Activated CD8-positive, alpha-beta T cell treated with anti-CD3 and anti-CD28 coated beads, Interleukin-2, amount 10 ng/mL, durations not matched to agents 7 days and 5 days (primary cell): ENCODE measurements at regions not wholly inside any gene's neighbourhood (a gene's known extent, or its start where the extent isn't known, plus 50 kb on each side); places are given as distances from the start of the nearest gene placed in this dataset.

Experiments used
- ATAC-seq: fragments of 150-1000 bp; cut with Tn5 transposase; one replicate; pipeline ENCODE4 v1.10.0; 2021; ENCODE audit warnings: moderate library complexity
- CTCF ChIA-PET: fragments of 350-600 bp; sonication (Branson Sonifier 250); formaldehyde crosslinking; loops from one replicate; lab custom pipeline; 2021; ENCODE audit warnings: antibody characterized with exemption; lab: Charles Lee
- POLR2A ChIA-PET: fragments of 350-600 bp; sonication (Branson Sonifier 250); formaldehyde crosslinking; loops from one replicate; lab custom pipeline; 2021; ENCODE audit warnings: antibody characterized with exemption; lab: Charles Lee
- DNase-seq: peaks from one replicate; pipeline ENCODE4 v3.0.0-alpha.2; 2020
- H3K27ac Mint-ChIP-seq: one replicate; pipeline ENCODE4 v1.8.0; 2021; ENCODE audit warnings: mild to moderate bottlenecking, mixed read lengths
- H3K27me3 Mint-ChIP-seq: one replicate; pipeline ENCODE4 v1.8.0; 2021; ENCODE audit warnings: low read depth, mixed read lengths
- H3K36me3 Mint-ChIP-seq: one replicate; pipeline ENCODE4 v1.8.0; 2021; ENCODE audit warnings: low read depth, mixed read lengths
- H3K4me1 Mint-ChIP-seq: one replicate; pipeline ENCODE4 v1.8.0; 2021; ENCODE audit warnings: low read depth, mixed read lengths
- H3K4me3 Mint-ChIP-seq: one replicate; pipeline ENCODE4 v1.8.0; 2021; ENCODE audit warnings: mild to moderate bottlenecking, mixed read lengths
- H3K9me3 Mint-ChIP-seq: one replicate; pipeline ENCODE4 v1.8.0; 2022; ENCODE audit warnings: mixed read lengths; ENCODE audit not compliant: insufficient read depth

DNA sequence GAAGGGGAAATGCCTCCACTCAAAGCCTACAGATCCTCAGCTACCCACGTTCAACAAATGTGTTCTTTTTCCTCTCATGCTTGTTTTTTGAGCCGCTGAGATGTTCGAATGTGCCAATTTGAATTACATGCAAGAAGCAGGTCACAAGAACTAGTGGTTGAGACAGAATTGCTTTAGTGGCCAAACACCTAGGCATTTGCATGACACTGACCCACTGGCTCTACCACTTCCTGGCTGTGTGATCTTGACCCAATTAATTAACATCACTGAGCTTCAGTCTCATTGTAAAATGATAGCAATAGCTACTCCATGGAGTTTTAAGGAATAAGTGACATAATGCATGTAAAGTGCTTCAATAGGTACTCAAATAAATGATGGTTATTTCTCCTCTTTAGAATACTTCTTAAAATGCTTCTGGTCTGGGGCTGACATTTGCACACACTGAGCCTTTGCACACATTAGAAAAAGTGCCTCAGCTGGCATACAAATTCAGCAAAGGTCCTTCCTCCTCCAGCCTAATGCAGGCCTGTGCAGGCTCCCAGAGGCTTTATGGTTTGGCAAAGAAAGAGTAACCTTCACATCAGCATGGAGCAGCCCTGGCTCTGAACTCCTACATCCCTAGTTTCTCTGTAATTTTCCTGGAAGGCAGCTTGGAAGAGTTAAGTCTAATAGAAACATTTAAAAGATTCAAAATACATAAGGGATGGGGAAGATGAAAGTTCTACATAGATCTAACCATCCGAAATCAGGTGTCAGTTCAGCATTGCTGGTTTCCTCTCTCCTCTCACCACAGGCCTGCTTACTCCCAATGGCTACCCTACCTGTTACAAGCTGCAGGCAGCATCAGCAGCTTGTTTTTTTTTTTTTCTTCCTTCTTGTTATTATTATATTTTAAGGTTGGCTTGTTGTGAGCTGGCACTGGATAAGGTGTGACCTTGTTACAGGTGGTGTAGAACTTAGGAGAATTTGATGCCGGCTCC, 107.4 kb downstream of the TBX19 start:
- Mint-ChIP-seq H3K27me3 (peaks cover 13% of the 10 kb centered on the region), H3K9me3 (no peaks in the 10 kb centered on the region), H3K27ac (no peak overlapping the region), H3K4me1 (peaks cover 23% of the 10 kb centered on the region), H3K36me3 (no peaks in the 10 kb centered on the region), H3K4me3 (no peak overlapping the region)
- ChIA-PET CTCF (interaction anchor here (0.8 to 3.9 kb wide), 7 partner anchors 9 to 215 kb away, joined by 3 to 24 read pairs (median 4); no protein-coding TSS in a partner anchor), POLR2A (interaction anchor here (0.6 kb wide), 1 partner anchor 11 kb away, joined by 3 read pairs; no protein-coding TSS in a partner anchor)
- ATAC-seq (no peak), DNase-seq (peak; percentile 20)

DNA sequence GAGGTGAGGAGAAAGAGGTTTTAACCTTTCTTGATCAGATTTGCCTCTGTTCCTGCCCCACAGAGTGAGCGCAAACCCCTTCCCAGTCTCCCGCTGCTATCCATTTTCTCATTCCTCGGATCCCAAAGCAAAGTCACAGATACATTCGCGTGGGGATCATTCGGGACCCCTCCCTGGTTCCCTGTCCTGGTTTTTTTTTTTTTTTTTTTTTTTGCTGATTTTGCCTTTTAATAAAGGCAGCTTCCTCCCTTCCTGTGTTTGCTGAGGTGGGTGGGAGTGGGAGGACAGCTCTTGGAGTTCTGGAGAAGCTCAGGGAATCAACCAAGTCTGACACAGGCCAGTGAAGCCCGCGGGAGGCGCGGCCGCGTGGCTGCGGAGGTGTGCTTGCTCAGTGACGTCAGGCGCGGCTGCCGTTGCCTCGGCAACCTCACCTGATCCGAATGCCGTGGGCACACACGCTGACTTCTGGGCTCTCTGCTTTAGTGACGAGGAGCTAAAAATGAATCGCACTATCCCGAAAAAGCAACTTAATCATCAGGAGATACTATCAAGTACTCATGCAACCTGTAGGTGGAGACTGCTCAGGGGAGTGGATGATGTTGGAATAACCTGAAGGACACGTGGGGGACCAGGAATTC, 106.4 kb downstream of the TBX19 start:
- Mint-ChIP-seq H3K36me3 (no peaks in the 10 kb centered on the region), H3K27ac (peak overlapping the region; percentile 54), H3K9me3 (no peaks in the 10 kb centered on the region), H3K4me1 (peaks cover 18% of the 10 kb centered on the region), H3K27me3 (peaks cover 11% of the 10 kb centered on the region), H3K4me3 (peak overlapping the region; percentile 32)
- ATAC-seq, result peak; percentile 96
- ChIA-PET POLR2A (no interaction called here), CTCF (interaction anchor here (0.9 to 3.9 kb wide), 6 partner anchors 12 to 216 kb away, joined by 3 to 24 read pairs (median 4); no protein-coding TSS in a partner anchor)
- DNase-seq, result peak; percentile 75

DNA sequence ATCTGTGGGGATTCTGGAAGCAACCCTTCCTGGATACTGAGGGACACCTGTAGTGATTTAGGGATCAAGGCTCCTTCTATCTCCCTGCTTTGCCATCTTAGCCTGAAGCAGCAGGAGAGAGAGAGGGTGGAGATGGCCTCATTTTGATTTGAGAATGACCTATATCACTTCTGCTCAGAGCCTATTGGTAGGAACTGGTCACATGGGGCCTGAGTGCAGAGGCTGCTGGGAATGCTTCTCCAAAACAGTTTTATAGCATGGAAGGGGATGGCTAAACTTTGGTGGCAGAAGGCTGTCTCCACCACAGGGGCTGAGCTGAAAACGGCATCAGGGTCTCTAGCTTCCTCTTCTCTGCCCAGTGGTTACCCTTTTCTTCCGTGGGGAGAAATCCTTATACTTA, 105.8 kb downstream of the TBX19 start:
- Mint-ChIP-seq H3K27me3 (peaks cover 9% of the 10 kb centered on the region), H3K4me1 (peaks cover 17% of the 10 kb centered on the region), H3K4me3 (no peak overlapping the region), H3K36me3 (no peaks in the 10 kb centered on the region), H3K9me3 (no peaks in the 10 kb centered on the region), H3K27ac (no peak overlapping the region)
- DNase-seq, result no peak
- ChIA-PET CTCF (interaction anchor here (1.1 to 3.9 kb wide), 3 partner anchors 23 to 49 kb away, joined by 3 to 24 read pairs (median 8); no protein-coding TSS in a partner anchor), POLR2A (no interaction called here)
- ATAC-seq, result no peak

DNA sequence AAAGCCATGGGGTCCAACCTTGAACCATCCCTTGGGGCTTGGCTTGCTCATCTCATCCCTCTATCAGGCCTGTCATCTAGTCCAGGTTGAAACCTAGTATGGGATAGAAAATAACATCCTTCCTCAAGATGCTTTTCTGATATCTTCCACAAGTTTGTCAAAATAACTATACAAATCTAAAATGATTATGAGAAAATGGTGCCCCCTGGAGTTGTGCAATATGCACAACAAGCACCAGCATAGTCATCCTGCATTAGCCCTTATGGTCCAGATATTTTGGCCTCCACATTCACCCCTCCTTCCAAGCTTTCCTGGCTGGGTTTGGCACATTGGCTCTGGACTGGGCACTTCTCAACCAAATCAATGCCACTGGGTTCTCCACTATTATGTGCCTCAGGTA, 101.2 kb downstream of the TBX19 start:
- Mint-ChIP-seq H3K4me1 (peaks cover 3% of the 10 kb centered on the region), H3K4me3 (no peak overlapping the region), H3K27ac (no peak overlapping the region), H3K9me3 (no peaks in the 10 kb centered on the region), H3K36me3 (no peaks in the 10 kb centered on the region), H3K27me3 (peaks cover 7% of the 10 kb centered on the region)
- no peak for ATAC-seq
- ChIA-PET POLR2A (no interaction called here), CTCF (interaction anchor here (1.4 to 3.7 kb wide), 3 partner anchors 39 to 146 kb away, joined by 3 to 16 read pairs (median 11); no protein-coding TSS in a partner anchor)
- no peak for DNase-seq

DNA sequence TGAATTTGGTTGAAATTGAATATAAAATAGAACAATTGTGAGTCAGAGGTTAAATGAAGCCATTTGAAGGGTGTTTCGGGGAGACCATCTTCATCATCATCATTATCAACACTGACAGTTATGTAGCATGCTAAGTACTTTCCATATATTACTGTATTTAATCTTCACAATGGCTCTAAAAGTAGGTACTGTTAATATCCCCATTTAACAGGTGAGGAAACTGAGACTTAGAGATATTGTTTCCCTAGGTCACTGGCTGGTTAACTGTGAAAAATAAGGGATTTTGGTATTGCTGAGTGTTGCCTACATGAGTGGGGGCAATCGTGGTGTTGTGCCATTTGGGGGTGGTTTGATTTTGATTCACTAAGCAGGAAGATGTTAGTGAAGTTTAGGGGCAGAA, 100.3 kb downstream of the TBX19 start:
- ChIA-PET POLR2A (no interaction called here), CTCF (interaction anchor here (0.6 to 3.7 kb wide), 4 partner anchors 38 to 146 kb away, joined by 3 to 16 read pairs (median 7); no protein-coding TSS in a partner anchor)
- ATAC-seq (no peak), DNase-seq (no peak)
- H3K9me3 Mint-ChIP-seq, result no peaks in the 10 kb centered on the region
- no peaks in the 10 kb centered on the region for H3K36me3 Mint-ChIP-seq
- H3K27ac Mint-ChIP-seq, result no peak overlapping the region
- H3K27me3 Mint-ChIP-seq, result peaks cover 7% of the 10 kb centered on the region
- no peak overlapping the region for H3K4me3 Mint-ChIP-seq
- no peaks in the 10 kb centered on the region for H3K4me1 Mint-ChIP-seq

DNA sequence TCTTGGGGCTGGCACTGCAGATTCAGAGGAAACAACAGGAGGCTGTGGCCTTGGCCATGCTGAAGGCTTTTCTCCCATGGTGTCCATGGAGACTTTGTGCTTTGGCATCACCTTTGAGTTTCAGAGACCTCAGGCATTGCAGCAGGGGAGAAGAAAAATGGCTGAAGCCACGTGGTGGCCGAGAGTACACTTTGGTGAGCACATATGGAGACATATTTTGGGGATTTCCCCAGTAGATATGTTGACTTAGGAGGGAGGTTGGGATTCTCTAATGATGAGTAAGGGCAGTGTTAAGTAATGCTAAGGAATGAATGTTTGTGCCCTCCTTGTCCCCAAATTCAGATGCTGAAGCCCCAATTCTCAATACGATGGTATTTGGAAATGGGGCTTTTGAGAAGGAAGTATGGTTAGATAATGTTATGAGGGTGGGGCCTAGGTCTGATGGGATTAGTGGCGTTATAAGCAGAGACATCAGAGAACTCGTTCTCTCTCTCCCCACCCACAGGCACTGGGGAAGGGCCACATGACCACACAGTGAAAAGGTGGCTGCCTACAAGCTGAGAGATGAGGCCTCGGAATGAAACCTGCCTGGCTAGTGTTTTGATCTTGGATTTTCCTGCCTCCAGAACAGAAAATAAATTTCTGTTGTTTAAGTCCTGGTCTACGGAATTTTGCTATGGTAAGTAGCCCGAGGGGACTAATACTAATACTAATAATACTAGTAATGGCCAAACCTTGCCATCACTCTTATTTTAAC, 98.6 kb downstream of the TBX19 start:
- POLR2A ChIA-PET, result interaction anchor here (0.9 kb wide), 1 partner anchor 30 kb away, joined by 3 read pairs; no protein-coding TSS in a partner anchor
- no peaks in the 10 kb centered on the region for H3K36me3 Mint-ChIP-seq
- H3K27me3 Mint-ChIP-seq, result peaks cover 4% of the 10 kb centered on the region
- no peak for DNase-seq
- no peaks in the 10 kb centered on the region for H3K4me1 Mint-ChIP-seq
- CTCF ChIA-PET, result interaction anchor here (0.7 to 2.6 kb wide), 3 partner anchors 36 to 144 kb away, joined by 3 to 11 read pairs (median 3); no protein-coding TSS in a partner anchor
- no peak for ATAC-seq
- H3K27ac Mint-ChIP-seq, result no peak overlapping the region
- H3K4me3 Mint-ChIP-seq, result no peak overlapping the region
- no peaks in the 10 kb centered on the region for H3K9me3 Mint-ChIP-seq

DNA sequence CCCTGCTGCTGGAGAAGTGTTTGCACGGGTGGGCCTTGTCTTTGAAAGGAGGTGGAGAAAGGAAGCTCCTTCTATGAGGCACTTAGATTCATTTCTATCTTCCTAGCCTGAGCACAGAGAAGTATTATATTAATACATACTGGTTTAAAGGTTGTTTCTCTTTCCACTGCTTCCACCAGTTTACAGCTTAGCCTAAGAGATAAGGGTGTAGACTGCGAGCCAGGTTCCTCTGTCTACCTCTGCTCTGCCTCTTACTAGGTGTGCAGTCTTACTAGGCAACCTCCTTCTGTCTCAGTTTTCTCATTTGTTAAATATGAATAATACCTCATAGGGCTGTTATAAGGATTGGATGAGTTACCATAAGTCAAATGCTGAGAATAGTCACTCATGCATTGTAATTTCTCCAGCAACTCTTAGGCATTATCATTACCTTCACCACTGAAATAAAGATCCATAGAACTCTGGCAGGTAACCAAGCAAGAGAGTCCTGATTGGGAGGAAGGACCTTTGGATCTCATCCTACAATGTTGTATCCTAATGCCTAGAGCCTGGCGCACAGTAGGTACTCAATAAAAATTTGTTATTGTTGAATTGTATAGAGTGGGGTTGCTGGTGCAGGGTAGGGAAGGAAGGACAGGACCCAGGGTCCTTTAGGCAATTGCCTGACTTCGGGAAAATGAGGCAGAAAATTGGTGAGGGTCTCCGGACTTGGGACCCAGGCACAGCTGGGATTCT, 95.1 kb downstream of the TBX19 start:
- POLR2A ChIA-PET, result interaction anchor here (1.9 kb wide), 1 partner anchor 13 kb away, joined by 4 read pairs; no protein-coding TSS in a partner anchor
- no peaks in the 10 kb centered on the region for H3K36me3 Mint-ChIP-seq
- H3K27ac Mint-ChIP-seq, result no peak overlapping the region

DNA sequence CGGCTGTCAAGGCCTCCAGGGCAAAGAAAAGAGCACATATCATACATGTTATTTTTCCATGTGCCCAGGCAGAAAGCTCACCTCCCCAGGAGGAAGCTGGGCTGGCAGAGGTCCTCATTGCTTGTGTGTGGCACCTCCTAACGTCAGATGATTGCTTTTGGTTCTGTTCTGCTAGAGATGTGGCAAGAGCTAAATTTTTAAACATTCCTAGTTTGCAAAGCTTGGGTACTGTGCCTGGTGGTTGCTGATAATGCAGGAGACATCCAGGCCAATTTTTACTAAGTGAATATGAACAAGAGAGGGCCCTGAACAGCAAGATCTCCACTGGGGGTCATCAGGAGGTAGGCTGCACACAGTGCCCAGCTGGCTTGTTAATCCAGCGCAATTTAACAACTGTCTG, 93.9 kb downstream of the TBX19 start:
- H3K4me3 Mint-ChIP-seq, result no peak overlapping the region
- no peaks in the 10 kb centered on the region for H3K9me3 Mint-ChIP-seq
- no peak for ATAC-seq
- H3K36me3 Mint-ChIP-seq, result no peaks in the 10 kb centered on the region
- no peak overlapping the region for H3K27ac Mint-ChIP-seq
- peaks cover 2% of the 10 kb centered on the region for H3K27me3 Mint-ChIP-seq
- ChIA-PET CTCF (interaction anchor here (1.6 to 2.0 kb wide), 2 partner anchors 12 to 32 kb away, joined by 4 to 8 read pairs; no protein-coding TSS in a partner anchor), POLR2A (interaction anchor here (1.9 kb wide), 1 partner anchor 12 kb away, joined by 4 read pairs; no protein-coding TSS in a partner anchor)
- H3K4me1 Mint-ChIP-seq, result no peaks in the 10 kb centered on the region
- DNase-seq, result no peak

More for the DNA sequence above, 95.1 kb downstream of the TBX19 start:
- H3K4me1 Mint-ChIP-seq, result no peaks in the 10 kb centered on the region
- H3K4me3 Mint-ChIP-seq, result no peak overlapping the region
- no peak for DNase-seq
- no peaks in the 10 kb centered on the region for H3K9me3 Mint-ChIP-seq
- CTCF ChIA-PET, result interaction anchor here (0.7 to 2.0 kb wide), 3 partner anchors 9 to 33 kb away, joined by 4 to 8 read pairs (median 4); no protein-coding TSS in a partner anchor
- ATAC-seq, result no peak
- peaks cover 2% of the 10 kb centered on the region for H3K27me3 Mint-ChIP-seq

DNA sequence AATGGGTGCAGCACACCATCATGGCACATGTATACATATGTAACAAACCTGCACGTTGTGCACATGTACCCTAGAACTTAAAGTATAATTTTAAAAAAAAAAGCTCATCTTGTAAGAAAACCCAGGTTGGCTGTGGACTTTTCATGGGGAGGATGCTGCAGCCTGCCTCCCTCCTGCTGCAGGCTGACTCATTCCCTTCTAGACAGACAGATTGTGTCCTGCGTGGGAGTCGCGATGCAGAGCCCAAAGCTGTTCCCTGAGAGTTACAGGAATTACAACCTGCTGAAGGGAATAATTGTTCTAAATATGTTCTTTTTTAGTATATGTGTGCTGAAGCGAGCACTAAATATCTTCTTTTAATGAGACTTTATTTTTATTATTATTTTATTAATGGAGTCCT, 93.2 kb downstream of the TBX19 start:
- CTCF ChIA-PET, result interaction anchor here (1.0 to 1.3 kb wide), 2 partner anchors 9 to 26 kb away, joined by 3 to 4 read pairs; no protein-coding TSS in a partner anchor

DNA sequence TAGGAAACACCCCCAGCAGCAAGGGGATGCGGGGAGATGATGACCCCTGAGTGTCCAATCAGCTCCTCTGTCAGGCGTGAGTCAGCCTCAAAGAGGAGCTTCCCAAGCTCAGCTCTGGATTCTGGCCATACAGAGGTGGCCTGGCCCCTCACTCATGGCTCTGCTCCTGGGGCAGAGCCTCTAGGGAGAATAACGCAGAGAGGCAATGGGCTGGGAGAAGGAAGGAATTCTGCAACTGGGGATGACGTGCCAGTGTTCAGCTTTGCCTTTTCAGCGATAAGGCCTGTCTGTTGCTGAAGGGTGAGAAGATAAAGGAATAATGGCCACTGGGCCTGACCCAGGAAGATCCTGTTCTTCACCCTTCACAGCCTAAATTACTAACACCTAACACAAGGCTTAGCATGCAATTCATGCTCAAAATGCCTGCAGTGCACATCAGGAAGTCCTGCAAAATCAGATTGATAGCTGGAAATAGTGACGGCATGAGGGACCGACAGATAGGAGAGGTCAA, 92.2 kb downstream of the TBX19 start:
- no peak overlapping the region for H3K27ac Mint-ChIP-seq
- no peaks in the 10 kb centered on the region for H3K36me3 Mint-ChIP-seq
- DNase-seq (no peak), ATAC-seq (no peak)
- H3K4me1 Mint-ChIP-seq, result no peaks in the 10 kb centered on the region
- ChIA-PET CTCF (interaction anchor here (1.0 to 11.9 kb wide), 5 partner anchors 8 to 138 kb away, joined by 3 to 280 read pairs (median 5); no protein-coding TSS in a partner anchor), POLR2A (no interaction called here)
- H3K9me3 Mint-ChIP-seq, result no peaks in the 10 kb centered on the region
- H3K4me3 Mint-ChIP-seq, result no peak overlapping the region
- H3K27me3 Mint-ChIP-seq, result peaks cover 14% of the 10 kb centered on the region

More for the DNA sequence above, 93.2 kb downstream of the TBX19 start:
- POLR2A ChIA-PET, result no interaction called here
- no peaks in the 10 kb centered on the region for H3K36me3 Mint-ChIP-seq
- peaks cover 7% of the 10 kb centered on the region for H3K27me3 Mint-ChIP-seq
- ATAC-seq (no peak), DNase-seq (no peak)
- H3K9me3 Mint-ChIP-seq, result no peaks in the 10 kb centered on the region
- H3K4me3 Mint-ChIP-seq, result no peak overlapping the region
- no peaks in the 10 kb centered on the region for H3K4me1 Mint-ChIP-seq
- no peak overlapping the region for H3K27ac Mint-ChIP-seq
